Suprapubic skin (tissue), 4 donors: ENCODE measurements at regions not wholly inside any gene's neighbourhood (a gene's known extent, or its start where the extent isn't known, plus 50 kb on each side); places are given as distances from the start of the nearest gene placed in this dataset.

ENCODE experiments used
- CTCF ChIP-seq, 2 donors: fragments of 200-600 bp in 1 of 2; fragments of 450-650 bp in 1 of 2; sonication (generic) in 1 of 2; IDR thresholded peaks; one replicate each; pipeline ENCODE4 v1.5.1; 2016 to 2019; ENCODE audit warnings: antibody characterized with exemption in 2 of 2, mild to moderate bottlenecking in 1 of 2, moderate library complexity in 1 of 2
- EP300 ChIP-seq: sonication (generic); formaldehyde crosslinking; IDR thresholded peaks from one replicate; pipeline ENCODE4 v1.6.1; 2017; ENCODE audit warnings: antibody characterized with exemption
- POLR2A ChIP-seq, 2 donors: fragments of 450-650 bp; IDR thresholded peaks; one replicate each; pipeline ENCODE4 v1.6.1; 2017; ENCODE audit warnings: antibody characterized with exemption in 2 of 2, mild to moderate bottlenecking in 2 of 2, moderate library complexity in 2 of 2
- POLR2AphosphoS5 ChIP-seq, 3 donors: sonication (generic); formaldehyde crosslinking; IDR thresholded peaks; one replicate each; pipeline ENCODE4 v1.6.1; 2017; ENCODE audit warnings: antibody characterized with exemption in 3 of 3

- TF ChIP-seq CTCF (IDR thresholded peaks at IDR 0.05) (no peak), EP300 (no peak), POLR2AphosphoS5 (IDR thresholded peaks at IDR 0.05) (no peak), POLR2A (IDR thresholded peaks at IDR 0.05) (no peak)
Observed at GRCh38 chr10:127815147-127815546, 77.6 kb downstream of the CLRN3 start.
